GM19023 (cell line): ENCODE measurements at regions not wholly inside any gene's neighbourhood (a gene's known extent, or its start where the extent isn't known, plus 50 kb on each side); places are given as distances from the start of the nearest gene placed in this dataset.
"Not testable (repeated sequence)": the region's sequence is repeated elsewhere in the genome, so short reads cannot be mapped to it uniquely, and the experiment has no call there.

Experiments used
- ATAC-seq: cut with Tn5 transposase; IDR thresholded peaks from one replicate; pipeline ENCODE4 v1.9.1; 2021; ENCODE audit warnings: mild to moderate bottlenecking, moderate library complexity; ENCODE audit not compliant: unreplicated experiment

DNA sequence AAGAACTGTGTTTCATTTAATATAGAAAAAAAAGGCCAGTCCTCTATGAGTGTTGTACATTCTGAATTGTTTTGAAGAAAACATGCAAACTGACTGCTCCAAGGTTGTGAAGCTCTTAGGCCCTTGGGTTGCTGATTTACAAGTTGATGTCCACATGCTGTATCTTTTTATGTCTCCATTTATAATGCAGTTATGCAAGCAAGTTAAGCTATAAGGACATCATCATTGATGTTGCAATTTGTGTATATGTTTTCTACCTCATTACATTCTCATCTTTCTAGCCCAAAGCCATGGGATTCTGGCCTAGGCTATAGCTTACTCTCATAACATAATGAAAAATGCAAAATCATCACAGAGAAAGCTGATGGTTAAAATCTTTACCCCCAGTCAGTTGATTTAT lies 245.7 kb upstream of the AGTR1 start:
- ATAC-seq, result no peak

- no peak for ATAC-seq
These were observed 243.9 kb upstream of the AGTR1 start for GRCh38 chr3:148453781-148454191.

GRCh38 chr3:148455098-148455497 lies 242.6 kb upstream of the AGTR1 start:
- ATAC-seq, result no peak

- ATAC-seq, result no peak
These were observed 239.8 kb upstream of the AGTR1 start for GRCh38 chr3:148457886-148458285.

- no peak for ATAC-seq
These were observed 237.7 kb upstream of the AGTR1 start for GRCh38 chr3:148459931-148460513.

DNA sequence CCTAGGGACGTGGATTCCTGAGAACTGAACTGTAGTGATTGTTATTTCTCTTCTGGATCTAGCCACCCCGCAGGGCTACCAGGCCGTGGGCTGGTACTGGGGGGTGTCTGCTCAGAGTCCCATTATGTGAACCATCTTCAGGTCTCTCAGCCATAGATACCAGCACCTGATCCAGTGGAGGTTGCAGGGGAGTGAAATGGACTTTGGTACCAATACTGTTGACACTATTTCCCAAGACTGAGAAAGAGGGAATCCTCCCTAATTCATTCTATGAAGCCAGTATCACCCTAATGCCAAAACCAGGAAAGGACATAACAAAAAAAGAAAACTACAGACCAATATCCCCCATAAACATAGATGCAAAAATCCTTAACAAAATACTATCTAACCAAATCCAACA lies 237.0 kb upstream of the AGTR1 start:
- no peak for ATAC-seq

DNA sequence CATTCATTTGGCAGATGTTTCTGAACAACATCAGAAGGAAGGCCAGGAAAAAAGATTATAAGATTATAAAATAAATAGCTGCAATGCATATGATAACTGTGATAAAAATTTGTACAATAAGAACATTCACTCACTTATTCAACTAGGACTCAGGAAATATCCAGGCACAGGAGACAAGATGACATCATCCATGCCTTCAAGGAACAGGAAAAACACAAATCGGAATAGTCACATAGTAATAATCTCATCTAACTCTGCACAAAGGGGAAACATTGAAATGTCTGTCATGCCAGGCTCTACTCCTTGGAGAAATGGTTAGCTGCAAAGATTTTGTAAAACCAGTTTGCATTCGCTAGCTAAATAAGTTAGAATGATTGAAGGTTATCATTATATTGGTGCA lies 233.5 kb upstream of the AGTR1 start:
- no peak for ATAC-seq

DNA sequence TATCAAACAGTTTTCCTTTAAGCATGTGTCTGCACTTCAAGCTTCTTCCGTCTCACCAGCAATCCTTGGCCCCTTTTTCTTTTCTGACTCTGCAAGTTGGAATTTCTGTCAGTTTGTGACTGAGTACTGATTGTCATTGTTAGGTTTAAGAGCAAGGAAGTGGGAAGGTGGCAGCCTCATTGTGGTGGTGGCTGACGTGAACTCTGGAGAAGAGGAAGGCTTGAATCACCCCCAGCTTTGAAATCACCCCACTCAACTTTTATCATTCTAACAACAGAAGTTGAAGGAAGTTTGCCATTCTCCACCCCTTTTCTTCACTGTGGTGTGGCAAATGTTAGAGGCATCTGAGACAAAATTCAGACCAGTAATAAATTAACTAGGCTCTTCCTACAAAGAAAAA lies 231.6 kb upstream of the AGTR1 start:
- ATAC-seq, result no peak

DNA sequence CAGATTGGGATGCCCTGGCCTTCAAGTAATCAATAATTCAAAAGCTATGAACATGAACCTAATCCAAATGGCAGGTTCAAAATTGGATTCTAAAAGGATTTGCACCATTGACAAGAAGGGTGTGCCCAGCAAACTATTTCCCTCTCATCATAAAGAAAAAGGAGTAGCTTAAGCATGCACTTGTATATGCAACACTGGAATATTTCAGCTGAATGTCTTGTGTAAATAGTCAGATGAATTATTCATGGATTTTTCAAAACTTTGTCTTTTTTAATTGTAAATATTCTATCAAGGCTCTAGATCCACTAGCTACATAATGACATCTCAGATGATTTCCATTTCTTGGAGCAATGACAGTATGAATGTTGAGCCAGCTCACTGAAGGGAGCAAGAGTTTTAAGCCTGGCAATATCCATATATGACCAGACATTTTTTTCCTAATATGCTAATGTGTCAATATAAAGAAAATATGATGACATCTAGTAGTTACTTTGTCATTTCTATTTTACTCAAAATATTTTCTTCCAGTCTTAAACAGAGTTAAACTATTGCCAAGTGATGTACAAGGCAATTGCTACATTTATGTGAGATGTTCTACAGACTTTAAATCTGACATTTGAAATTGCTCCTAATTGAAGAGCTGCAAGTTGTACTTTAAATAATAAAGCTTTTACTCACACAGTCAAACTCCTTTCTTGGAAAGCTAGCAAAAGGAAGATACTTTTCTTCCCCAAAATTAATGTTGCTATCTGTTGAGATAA lies 230.5 kb upstream of the AGTR1 start:
- ATAC-seq, result no peak

DNA sequence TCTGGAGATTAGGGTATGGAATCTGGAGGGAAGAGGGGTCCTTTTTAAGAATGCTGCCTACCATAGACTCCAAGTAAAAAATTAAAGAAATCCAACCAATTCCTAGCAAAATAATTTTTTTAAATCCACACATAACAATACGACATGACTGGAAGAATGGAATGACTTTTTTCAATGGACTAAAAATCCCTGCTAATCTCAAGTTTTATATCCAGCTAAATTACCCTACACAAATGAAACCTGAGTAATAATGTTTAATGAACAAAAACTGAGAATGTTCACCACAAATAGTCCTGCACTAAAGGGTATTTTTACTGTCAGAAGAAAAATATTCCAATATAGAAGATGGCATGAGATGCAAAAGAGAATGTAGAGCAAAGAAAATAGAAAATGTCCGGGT lies 220.3 kb upstream of the AGTR1 start:
- no peak for ATAC-seq

DNA sequence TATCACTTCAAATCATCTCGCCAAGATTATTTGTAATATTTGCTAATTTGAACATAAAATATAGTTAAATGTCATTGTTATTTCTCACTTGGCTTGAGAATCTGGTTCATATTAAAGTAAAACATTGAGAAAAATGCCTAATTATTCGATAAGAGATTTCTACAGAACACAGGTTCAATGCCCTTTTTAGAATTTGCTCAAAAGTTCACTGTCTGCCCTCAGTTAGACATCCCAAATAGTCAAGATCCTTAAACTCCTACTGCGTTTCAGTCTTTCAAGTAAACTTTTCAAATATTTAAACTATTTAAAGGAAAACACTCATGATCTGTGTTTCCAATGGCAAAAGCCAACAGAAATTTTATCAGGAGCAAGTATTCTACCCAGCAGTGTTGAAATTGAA lies 204.1 kb upstream of the AGTR1 start:
- ATAC-seq, result no peak

GRCh38 chr3:148494451-148494850 lies 203.3 kb upstream of the AGTR1 start:
- no peak for ATAC-seq

DNA sequence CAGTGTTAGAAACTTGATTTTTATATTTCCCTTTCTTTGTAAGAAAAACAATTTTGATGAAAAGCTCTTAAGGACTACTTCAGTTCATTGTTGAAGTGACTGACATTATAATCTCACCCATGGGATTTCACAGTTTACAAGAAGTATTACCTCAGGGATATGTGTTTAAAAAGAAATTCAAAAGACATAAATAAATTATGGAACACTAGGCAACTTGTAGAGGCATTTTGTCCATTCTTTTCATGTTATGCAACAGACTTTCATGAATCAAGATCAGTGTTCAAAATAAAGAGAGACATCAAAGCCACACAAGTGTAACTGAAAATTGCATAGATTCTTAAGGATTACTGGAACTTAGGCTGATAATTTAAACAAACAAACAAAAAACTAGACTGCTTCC lies 196.8 kb upstream of the AGTR1 start:
- ATAC-seq, result no peak

GRCh38 chr3:148510116-148510515 lies 187.6 kb upstream of the AGTR1 start:
- no peak for ATAC-seq

- ATAC-seq, result no peak
These were observed 187.1 kb upstream of the AGTR1 start for GRCh38 chr3:148510561-148510960.

DNA sequence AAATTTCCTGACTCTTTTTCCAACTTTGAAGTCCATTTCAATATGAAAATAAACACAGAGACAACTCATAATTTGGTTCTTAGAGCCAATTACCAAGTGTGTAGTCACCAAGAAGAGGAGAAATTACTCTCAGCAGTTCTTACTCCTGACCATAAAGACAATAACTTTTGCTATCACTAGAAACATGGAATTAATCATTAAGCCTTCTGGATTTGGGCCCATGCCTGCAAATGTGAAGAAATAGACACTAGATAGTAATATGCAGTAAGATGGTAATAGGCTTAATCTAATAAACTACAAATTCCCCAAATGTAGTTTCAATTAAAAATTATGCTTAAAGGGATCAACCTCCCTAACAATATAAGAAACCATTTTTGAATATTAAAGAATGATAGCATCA lies 185.1 kb upstream of the AGTR1 start:
- no peak for ATAC-seq

- no peak for ATAC-seq
These were observed 184.6 kb upstream of the AGTR1 start for GRCh38 chr3:148513096-148513543.

DNA sequence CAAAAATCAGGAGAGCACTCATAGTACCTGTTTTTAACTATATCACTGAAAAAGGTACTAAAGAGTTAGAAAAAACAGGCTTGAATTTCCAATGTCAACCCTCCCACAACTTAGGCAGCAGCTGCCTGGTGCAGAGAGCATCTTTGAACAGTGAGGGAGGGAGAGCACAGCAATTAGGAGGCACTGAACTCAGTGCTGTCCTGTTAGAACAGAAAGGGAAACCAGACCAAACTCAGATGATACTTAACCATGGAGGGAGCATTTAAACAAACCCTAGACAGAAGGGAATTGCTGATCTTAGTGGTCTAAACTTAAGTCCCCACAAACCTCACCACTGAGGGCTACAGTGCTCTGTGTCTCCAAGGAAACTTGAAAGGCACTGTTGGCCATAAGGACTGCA lies 179.2 kb upstream of the AGTR1 start:
- no peak for ATAC-seq

- not testable (repeated sequence) for ATAC-seq
These were observed 172.1 kb upstream of the AGTR1 start for GRCh38 chr3:148525621-148526020.

GRCh38 chr3:148528024-148528423 lies 169.7 kb upstream of the AGTR1 start:
- ATAC-seq, result no peak

DNA sequence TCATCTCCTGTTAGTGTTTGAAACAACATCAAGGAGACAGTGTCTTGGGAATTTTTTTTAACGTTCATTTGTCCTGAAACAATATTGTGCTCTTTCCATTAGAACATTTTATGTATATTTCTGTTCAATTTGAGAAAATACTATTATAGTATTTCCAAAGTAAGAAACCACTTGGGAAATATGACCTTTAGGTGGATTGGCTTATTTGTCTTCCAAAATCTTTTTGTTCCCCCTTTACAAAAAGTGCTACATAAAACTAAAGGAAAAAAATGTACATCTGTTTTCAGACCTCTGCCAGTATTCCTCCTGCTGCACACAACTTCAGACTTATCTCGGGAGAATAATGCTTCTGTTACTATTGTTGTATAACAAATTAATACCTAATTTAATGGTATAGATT lies 165.9 kb upstream of the AGTR1 start:
- no peak for ATAC-seq

GRCh38 chr3:148532326-148532725 lies 165.4 kb upstream of the AGTR1 start:
- ATAC-seq, result no peak

GRCh38 chr3:148532774-148533173 lies 164.9 kb upstream of the AGTR1 start:
- no peak for ATAC-seq
